VCaP (cell line): ENCODE measurements at regions not wholly inside any gene's neighbourhood (a gene's known extent, or its start where the extent isn't known, plus 50 kb on each side); places are given as distances from the start of the nearest gene placed in this dataset.
"Not testable (repeated sequence)": the region's sequence is repeated elsewhere in the genome, so short reads cannot be mapped to it uniquely, and the experiment has no call there.

ENCODE experiments used
- H3K27ac ChIP-seq: fragments of 450-650 bp; 2 replicates; pipeline ENCODE4 v1.5.1; 2017
- CTCF ChIP-seq: fragments of 450-650 bp; conservative IDR thresholded peaks from 2 replicates; pipeline ENCODE4 v1.5.1; 2017; ENCODE audit warnings: mild to moderate bottlenecking, moderate library complexity

- no peak overlapping the region for H3K27ac ChIP-seq
- TF ChIP-seq CTCF = no peak
These were observed 225.4 kb upstream of the CHORDC1 start for GRCh38 chr11:90448256-90448655.

- no peak for TF ChIP-seq CTCF
- H3K27ac ChIP-seq = no peak overlapping the region
These were observed 224.8 kb upstream of the CHORDC1 start for GRCh38 chr11:90447618-90448017.

- H3K27ac ChIP-seq = no peak overlapping the region
- TF ChIP-seq CTCF = no peak
These were observed 223.4 kb upstream of the CHORDC1 start for GRCh38 chr11:90446207-90446606.

- no peak overlapping the region for H3K27ac ChIP-seq
- no peak for TF ChIP-seq CTCF
These were observed 215.2 kb upstream of the CHORDC1 start for GRCh38 chr11:90438069-90438468.

GRCh38 chr11:90434858-90435257 lies 212.0 kb upstream of the CHORDC1 start:
- TF ChIP-seq CTCF = peak; percentile 50
- no peak overlapping the region for H3K27ac ChIP-seq

- TF ChIP-seq CTCF = no peak
- no peak overlapping the region for H3K27ac ChIP-seq
These were observed 206.0 kb upstream of the CHORDC1 start for GRCh38 chr11:90428836-90429235.

- no peak for TF ChIP-seq CTCF
- no peak overlapping the region for H3K27ac ChIP-seq
These were observed 203.6 kb upstream of the CHORDC1 start for GRCh38 chr11:90426442-90426841.

GRCh38 chr11:90423378-90423777 lies 200.5 kb upstream of the CHORDC1 start:
- no peak overlapping the region for H3K27ac ChIP-seq
- no peak for TF ChIP-seq CTCF

GRCh38 chr11:90422787-90423186 lies 199.9 kb upstream of the CHORDC1 start:
- not testable (repeated sequence) for H3K27ac ChIP-seq
